ENCODE measurements at regions not wholly inside any gene's neighbourhood (a gene's known extent, or its start where the extent isn't known, plus 50 kb on each side); places are given as distances from the start of the nearest gene placed in this dataset.
A peak's percentile ranks its signal among the peaks of the same experiment; 100 is the strongest.

GRCh38 chr18:77896586-77897252, 647.1 kb downstream of the GALR1 start:
- ATAC-seq, result no peak
- TF ChIP-seq PATZ1 (CRISPR knock-in tag; IDR thresholded peaks at IDR 0.05; ENCODE audit: borderline replicate concordance) (no peak), ARNTL (CRISPR knock-in tag; IDR thresholded peaks at IDR 0.05; ENCODE audit: borderline replicate concordance, low read depth) (no peak), TOX (CRISPR knock-in tag; IDR thresholded peaks at IDR 0.05; ENCODE audit: borderline replicate concordance) (no peak), SNAI2 (CRISPR knock-in tag; IDR thresholded peaks at IDR 0.05) (no peak), ISL1 (CRISPR knock-in tag; IDR thresholded peaks at IDR 0.05) (no peak), POU6F1 (CRISPR knock-in tag; IDR thresholded peaks at IDR 0.05; ENCODE audit: borderline replicate concordance, low read depth) (no peak), CSDC2 (CRISPR knock-in tag; IDR thresholded peaks at IDR 0.05) (no peak), GLIS3 (CRISPR knock-in tag; IDR thresholded peaks at IDR 0.05) (no peak), TSHZ2 (CRISPR knock-in tag; IDR thresholded peaks at IDR 0.05) (no peak)

GRCh38 chr18:77897606-77898005, 648.0 kb downstream of the GALR1 start:
- TF ChIP-seq CSRNP3 (CRISPR knock-in tag; IDR thresholded peaks at IDR 0.05), result no peak
- ATAC-seq, result no peak

GRCh38 chr18:77899972-77900754, 650.5 kb downstream of the GALR1 start:
- TF ChIP-seq POU6F1 (CRISPR knock-in tag; IDR thresholded peaks at IDR 0.05; ENCODE audit: borderline replicate concordance, low read depth), result no peak
- no peak for TF ChIP-seq ZNF70 (CRISPR knock-in tag; IDR thresholded peaks at IDR 0.05)
- TF ChIP-seq CREB5 (CRISPR knock-in tag; IDR thresholded peaks at IDR 0.05; ENCODE audit: low read depth), result no peak
- TF ChIP-seq ZC3H10 (CRISPR knock-in tag; IDR thresholded peaks at IDR 0.05), result no peak
- TF ChIP-seq TCF4 (CRISPR knock-in tag; IDR thresholded peaks at IDR 0.05; ENCODE audit: borderline replicate concordance), result no peak
- no peak for TF ChIP-seq GLIS3 (CRISPR knock-in tag; IDR thresholded peaks at IDR 0.05)
- no peak for TF ChIP-seq RARB (CRISPR knock-in tag; IDR thresholded peaks at IDR 0.05)
- TF ChIP-seq CSRNP3 (CRISPR knock-in tag; IDR thresholded peaks at IDR 0.05), result no peak
- TF ChIP-seq TOX (CRISPR knock-in tag; IDR thresholded peaks at IDR 0.05; ENCODE audit: borderline replicate concordance), result no peak
- TF ChIP-seq BACH2 (CRISPR knock-in tag; IDR thresholded peaks at IDR 0.05; ENCODE audit: borderline replicate concordance), result no peak
- no peak for TF ChIP-seq ISL1 (CRISPR knock-in tag; IDR thresholded peaks at IDR 0.05)
- ATAC-seq, result peak; percentile 98
